ENCODE measurements at regions not wholly inside any gene's neighbourhood (a gene's known extent, or its start where the extent isn't known, plus 50 kb on each side); places are given as distances from the start of the nearest gene placed in this dataset.

DNA sequence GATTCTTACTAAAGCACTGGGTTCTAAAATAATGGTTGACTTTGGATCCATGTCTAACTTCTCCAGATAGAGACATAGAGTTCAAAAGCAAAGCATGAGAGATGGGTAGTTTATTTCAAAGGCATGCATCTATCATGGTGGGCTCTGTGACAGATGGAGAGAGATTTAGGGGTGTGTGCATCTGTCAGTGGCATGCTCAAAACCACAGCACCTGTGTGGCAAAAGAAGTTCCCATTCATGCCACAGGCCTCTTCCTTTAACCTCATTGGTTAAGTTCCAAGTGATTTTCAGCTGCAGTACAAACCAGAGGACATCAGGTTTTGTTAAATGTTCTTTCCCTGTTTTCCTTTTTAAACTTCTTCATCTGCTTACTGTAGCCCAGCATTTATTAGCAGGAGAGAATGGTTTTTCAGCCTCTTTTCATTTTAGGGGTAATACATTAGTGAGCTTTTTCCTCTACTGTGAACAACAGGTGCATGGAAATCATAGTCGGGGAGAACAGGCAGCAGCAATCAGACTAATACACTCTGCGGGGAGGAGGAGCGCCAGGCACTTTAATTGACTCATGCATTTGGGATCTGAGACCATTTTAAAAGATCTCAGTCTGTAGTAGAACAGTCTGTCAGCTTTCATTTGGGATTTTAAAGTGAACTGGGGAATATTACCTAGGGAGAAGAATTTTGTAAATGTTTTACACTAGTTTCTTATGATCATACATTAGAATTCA lies 52.4 kb upstream of the UPP2 start:
- DNase-seq (ENCODE audit: low spot score): no peak

- no peak for DNase-seq (ENCODE audit: low spot score)
Measured at GRCh38 chr2:158048327-158048726, 53.3 kb upstream of the UPP2 start.

DNA sequence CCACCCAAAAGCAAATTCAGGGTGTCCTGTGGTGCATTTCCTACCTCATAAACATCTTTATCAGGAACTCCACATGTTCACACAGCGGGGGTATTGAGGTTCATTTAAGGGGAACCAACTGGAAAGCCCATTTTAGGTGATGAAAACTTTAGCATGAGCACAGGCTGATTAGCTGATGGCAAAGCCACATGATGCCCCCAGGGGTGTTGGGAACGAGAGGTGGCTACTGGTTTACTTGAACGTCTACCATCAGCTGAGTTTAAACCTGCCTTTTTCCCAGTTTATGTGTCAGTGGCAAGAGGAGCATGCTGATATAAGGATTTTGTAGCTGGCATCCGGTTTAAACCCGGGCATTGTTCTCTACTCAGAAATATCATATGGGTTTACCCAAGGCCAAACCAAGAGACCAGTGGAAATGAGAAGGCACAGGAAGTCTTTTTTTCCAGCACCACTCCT lies 54.5 kb upstream of the UPP2 start:
- DNase-seq (ENCODE audit: low spot score): no peak

DNA sequence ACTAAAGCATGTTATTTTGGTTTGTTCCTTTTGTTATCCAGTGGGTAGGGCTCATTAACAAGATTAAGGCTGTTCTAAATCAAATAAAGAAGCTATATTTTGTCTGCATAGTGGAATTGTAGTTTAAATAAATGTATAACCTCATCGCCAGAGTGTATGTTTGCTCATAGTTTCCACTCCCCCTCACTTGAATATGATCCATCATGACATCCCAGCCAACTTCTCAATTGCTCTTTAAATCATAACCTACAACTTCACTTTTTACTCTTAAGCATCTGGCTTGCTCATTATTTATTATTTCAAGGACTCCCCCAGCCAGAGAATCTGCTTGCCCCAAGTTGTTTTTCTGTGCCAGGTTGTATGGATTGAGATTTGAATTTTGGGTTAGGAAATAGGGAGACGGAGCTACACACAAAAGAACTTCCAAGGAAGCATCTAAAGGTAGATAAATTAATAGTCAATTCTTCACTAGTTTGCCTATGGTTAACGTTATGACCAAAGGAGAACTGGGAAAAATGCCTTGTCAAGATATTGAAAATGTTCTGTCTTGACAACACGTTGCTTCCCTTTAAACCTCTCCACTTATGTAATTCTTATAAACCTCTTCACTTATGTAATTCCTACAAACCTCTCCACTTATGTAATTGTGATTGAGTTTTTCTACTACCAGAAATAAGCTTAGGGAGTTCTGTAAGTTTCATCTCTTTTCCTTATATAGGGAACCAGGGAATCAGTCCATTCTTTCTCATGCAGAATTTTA lies 55.4 kb upstream of the UPP2 start:
- no peak for DNase-seq (ENCODE audit: low spot score)

GRCh38 chr2:158045362-158045761 lies 56.3 kb upstream of the UPP2 start:
- no peak for DNase-seq (ENCODE audit: low spot score)

GRCh38 chr2:158043181-158043948 lies 58.3 kb upstream of the UPP2 start:
- DNase-seq (ENCODE audit: low spot score): no peak

DNA sequence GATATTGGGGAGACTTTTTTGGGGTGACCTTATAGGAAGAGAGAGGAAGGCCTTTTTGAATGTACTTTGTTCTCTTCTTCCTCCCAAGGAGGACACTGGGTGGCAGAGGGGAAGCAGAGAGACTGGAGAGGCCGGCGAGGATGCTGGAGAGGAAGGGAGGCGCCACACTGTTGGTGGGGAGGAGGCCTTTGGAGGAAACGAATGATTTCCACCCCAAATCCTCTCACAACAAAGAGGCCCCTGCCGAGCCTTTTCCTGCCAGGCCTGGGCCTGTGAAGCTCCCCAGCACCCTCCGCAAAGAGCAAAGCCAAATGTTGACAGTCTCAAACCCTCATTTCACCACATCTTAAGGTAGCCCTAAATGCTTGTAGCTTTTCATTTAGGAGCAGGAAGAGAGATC lies 59.0 kb upstream of the UPP2 start:
- DNase-seq (ENCODE audit: low spot score): no peak

GRCh38 chr2:158042245-158042644 lies 59.4 kb upstream of the UPP2 start:
- no peak for DNase-seq (ENCODE audit: low spot score)

GRCh38 chr2:158041400-158041799 lies 60.3 kb upstream of the UPP2 start:
- no peak for DNase-seq (ENCODE audit: low spot score)

GRCh38 chr2:158038901-158039300 lies 62.8 kb upstream of the UPP2 start:
- no peak for DNase-seq (ENCODE audit: low spot score)

- DNase-seq (ENCODE audit: low spot score): no peak
Measured at GRCh38 chr2:158034198-158034866, 67.3 kb upstream of the UPP2 start.

GRCh38 chr2:158031371-158031770 lies 70.3 kb upstream of the UPP2 start:
- no peak for DNase-seq (ENCODE audit: low spot score)

DNA sequence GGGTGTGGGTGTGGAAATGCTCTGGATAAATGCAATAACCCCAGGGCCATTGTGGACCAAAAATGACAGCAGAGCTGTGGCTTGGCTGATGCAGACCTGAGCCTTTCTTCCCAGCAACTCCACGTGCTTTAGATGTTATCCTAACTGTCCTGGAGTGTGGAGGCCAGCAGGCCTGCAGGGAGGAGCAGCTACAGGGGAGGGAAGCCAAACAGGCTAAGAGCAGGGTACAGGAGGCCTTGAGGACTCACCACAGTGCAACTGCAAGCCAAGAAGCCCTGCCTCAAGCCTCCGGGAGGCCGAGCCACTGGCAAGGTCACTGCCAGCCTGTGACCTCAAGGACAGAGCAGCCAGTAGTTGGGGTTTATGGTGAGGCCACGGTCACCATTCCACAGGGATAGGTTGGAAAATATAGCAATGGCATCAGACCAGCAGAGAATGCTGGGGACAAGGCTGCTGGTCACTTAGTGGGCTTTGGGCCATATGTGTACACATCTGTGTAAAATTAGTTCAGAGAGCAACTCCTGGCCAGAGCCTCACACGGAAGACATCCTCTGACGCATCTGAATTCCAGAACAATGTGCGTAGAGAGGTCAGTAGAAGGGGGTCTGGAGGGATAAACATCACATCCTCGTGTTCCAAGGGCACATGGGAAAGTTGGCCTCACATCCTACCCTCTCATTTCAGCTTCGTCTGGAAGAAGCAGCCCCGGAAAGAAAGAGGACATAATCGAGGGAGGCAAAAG lies 76.2 kb upstream of the UPP2 start:
- no peak for DNase-seq (ENCODE audit: low spot score)

GRCh38 chr2:158024288-158024898 lies 77.3 kb upstream of the UPP2 start:
- DNase-seq (ENCODE audit: low spot score): peak; percentile 19

DNA sequence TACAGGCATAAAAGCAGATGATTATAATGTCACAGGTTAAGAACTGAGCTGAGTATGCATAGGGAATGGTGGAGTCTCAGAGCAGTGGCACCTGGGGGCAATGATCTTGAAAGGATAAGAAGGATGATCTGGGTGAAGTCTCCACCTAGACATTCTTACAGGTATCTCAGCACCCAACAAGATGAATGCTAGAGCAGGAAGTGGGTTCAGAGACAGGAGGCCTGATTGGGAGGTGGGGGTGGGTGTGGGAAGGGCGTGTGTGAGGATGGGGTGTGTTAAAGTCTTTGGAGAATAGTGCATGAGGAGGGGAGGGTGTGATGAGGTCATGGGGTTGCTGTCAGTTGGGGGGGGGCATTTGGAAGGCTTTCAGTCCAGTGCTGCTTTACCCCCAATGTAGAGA lies 78.8 kb upstream of the UPP2 start:
- no peak for DNase-seq (ENCODE audit: low spot score)

DNA sequence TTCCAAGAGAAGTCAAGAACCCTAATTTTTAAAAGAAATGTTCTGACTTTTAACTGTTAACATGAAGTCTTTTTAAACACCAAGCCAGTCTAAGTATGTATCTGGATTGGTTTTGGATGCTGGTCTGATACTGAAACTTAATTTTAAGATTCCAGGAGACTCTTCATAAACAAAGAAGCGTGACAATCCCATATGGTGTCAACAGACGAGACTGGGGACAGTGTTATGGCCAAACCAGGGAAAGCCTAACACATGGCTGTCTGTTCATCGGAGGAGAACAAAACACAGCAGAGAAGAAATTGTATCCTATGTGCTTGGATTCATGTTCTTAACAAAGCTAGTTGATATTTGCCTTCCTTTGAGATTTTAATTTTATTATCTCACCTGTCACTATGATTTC lies 80.5 kb upstream of the UPP2 start:
- DNase-seq (ENCODE audit: low spot score): no peak

DNA sequence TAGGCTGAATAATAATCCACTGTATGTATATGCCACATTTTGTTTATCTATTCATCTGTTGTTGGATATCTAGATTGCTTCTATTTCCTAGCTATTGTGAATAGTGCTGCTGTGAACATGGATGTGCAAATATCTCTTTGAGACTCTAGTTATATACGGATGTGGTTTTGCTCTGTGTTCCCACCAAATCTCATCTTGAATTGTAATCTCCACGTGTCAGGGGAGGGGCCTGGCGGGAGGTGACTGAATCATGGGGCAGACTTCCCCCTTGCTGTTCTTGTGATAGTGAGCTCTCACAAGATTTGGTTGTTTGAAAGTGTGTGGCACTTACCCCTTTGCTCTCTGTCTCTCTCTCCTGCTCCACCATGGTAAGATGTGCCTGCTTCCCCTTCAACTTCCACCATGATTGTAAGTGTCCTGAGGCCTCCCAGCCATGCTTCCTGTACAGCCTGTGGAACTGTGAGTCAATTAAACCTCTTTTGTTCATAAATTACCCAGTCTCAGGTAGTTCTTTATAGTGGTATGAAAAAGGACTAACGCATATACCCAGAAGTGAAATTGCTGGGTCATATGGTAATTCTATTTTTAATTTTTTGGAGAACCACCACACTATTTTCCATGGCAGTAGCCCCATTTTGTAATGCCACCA lies 86.1 kb upstream of the UPP2 start:
- DNase-seq (ENCODE audit: low spot score): no peak

GRCh38 chr2:158013891-158014290 lies 87.8 kb upstream of the UPP2 start:
- no peak for DNase-seq (ENCODE audit: low spot score)

DNA sequence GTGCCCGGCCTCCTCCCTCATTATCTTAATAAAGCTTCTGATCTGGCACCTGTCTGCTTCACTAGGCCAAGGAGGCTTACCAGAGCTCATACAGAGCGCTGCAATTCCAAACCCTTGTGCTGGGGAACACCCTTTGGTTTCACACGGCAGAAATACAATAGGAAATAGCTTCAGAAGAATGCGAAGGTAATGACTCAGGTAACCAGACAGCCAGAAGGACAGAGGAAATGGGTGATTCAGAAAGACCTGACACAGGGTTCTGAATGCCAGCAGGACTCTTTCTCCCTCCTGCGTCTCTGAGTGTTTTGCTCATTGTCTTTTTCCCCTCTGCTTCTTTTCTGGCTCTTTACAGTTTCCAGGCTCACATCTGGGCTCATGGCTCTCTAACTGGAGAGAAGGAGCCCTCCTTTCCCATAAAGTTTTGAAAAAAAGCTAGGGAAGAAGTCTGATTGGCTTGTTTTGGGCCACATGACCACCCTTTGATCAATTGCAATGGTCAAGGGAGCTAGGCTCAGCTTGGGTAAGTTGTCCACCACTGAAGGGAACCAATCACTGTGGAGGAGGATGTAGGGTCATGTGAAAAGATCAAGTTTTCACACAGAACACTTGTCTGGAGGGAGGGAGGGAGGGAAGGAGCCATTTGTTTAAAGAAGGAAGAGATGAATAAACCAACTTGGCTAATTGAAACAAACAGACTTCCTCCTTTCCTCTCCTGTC lies 90.5 kb upstream of the UPP2 start:
- DNase-seq (ENCODE audit: low spot score): no peak

GRCh38 chr2:158009399-158009798 lies 92.3 kb upstream of the UPP2 start:
- no peak for DNase-seq (ENCODE audit: low spot score)
